K562 (cell line): ENCODE measurements at regions not wholly inside any gene's neighbourhood (a gene's known extent, or its start where the extent isn't known, plus 50 kb on each side); places are given as distances from the start of the nearest gene placed in this dataset.

Experiments used
- ATAC-seq: fragments of 200-7000 bp; cut with Tn5 transposase; 3 replicates; pipeline ENCODE4 v1.9.1; 2020; ENCODE audit warnings: moderate library complexity
- BruUV-seq: library from RNA; stranded (reverse); fragments of 400-500 nt; replicated peaks from 2 replicates; lab custom pipeline; 2021; lab: Mats Ljungman, UMichigan
- CTCF ChIA-PET: fragments of 300-600 bp; formaldehyde crosslinking; extraction: SDS; loops from one replicate; lab custom pipeline; 2021; ENCODE audit warnings: low intra/inter-chr PET ratio; lab: Yijun Ruan, JAX
- POLR2A ChIA-PET: fragments of 300-600, 350-650 bp; sonication (Branson Sonifier 250); formaldehyde crosslinking; extraction: SDS; loops from one replicate; lab custom pipeline; 2021; ENCODE audit warnings: antibody characterized with exemption, inconsistent platforms; lab: Yijun Ruan, JAX
- DNase-seq, 4 experiments: peaks; one replicate each; pipeline versions ENCODE4 v3.0.0 to v3.0.0-alpha.2; 2011 to 2018; ENCODE audit warnings: low spot score in 3 of 4, mixed read lengths in 3 of 4; ENCODE audit errors: extremely low read depth in 1 of 4
- FAIRE-seq: peaks from 2 replicates; lab custom pipeline; 2011; peaks lifted over from hg19 to GRCh38; lab: Jason Lieb, UNC
- H2AFZ ChIP-seq: 2 replicates; pipeline ENCODE4 v1.6.0; 2011; ENCODE audit warnings: low read depth, low read length, control low read depth, inconsistent platforms
- H3K27ac ChIP-seq: fragments of 200-600 bp; 3 replicates; pipeline ENCODE4 v1.8.0; 2011; ENCODE audit warnings: low read depth, mild to moderate bottlenecking, control low read depth, inconsistent platforms, low read length, moderate library complexity, mixed read lengths; ENCODE audit errors: extremely low read depth
- H3K27me3 ChIP-seq, 2 experiments: fragments of 300-600 bp in 1 of 2; 2 replicates in 1 of 2; 3 replicates in 1 of 2; pipeline versions ENCODE4 v1.6.0 to v1.8.0; 2011; ENCODE audit warnings: inconsistent platforms in 2 of 2, low read length in 2 of 2, mild to moderate bottlenecking in 1 of 2, mixed read lengths in 1 of 2, moderate library complexity in 1 of 2; ENCODE audit not compliant: control insufficient read depth in 2 of 2, insufficient read depth in 2 of 2
- H3K36me3 ChIP-seq: fragments of 300-600 bp; 3 replicates; pipeline ENCODE4 v1.8.0; 2011; ENCODE audit warnings: mild to moderate bottlenecking, low read length, inconsistent platforms; ENCODE audit not compliant: control insufficient read depth, insufficient read depth
- H3K4me1 ChIP-seq, 2 experiments: fragments of 200-600 bp in 1 of 2; replicated peaks in 1 of 2; 2 replicates in 1 of 2; 3 replicates in 1 of 2; pipeline versions ENCODE4 v1.5.1 to v1.8.0; 2011; ENCODE audit warnings: inconsistent platforms in 2 of 2, low read length in 2 of 2, mild to moderate bottlenecking in 1 of 2, mixed read lengths in 1 of 2, moderate library complexity in 1 of 2; ENCODE audit not compliant: control insufficient read depth in 2 of 2, insufficient read depth in 2 of 2
- H3K4me2 ChIP-seq: 2 replicates; pipeline ENCODE4 v1.6.1; 2011; ENCODE audit warnings: low read length, control low read depth, inconsistent platforms, mixed read lengths; ENCODE audit not compliant: insufficient read depth
- H3K4me3 ChIP-seq: fragments of 200-600 bp; sonication (generic), shearing (Covaris generic); 2 replicates; pipeline ENCODE4 v1.5.1; 2016; ENCODE audit warnings: control low read depth, inconsistent platforms
- H3K79me2 ChIP-seq: fragments of 200-600 bp; 3 replicates; pipeline ENCODE4 v1.8.0; 2011; ENCODE audit warnings: low read length, inconsistent platforms; ENCODE audit not compliant: control insufficient read depth, insufficient read depth
- H3K9ac ChIP-seq, 2 experiments: 2 replicates each; pipeline versions ENCODE4 v1.6.0 to v1.6.1; 2011; ENCODE audit warnings: low read depth in 2 of 2, low read length in 2 of 2, control low read depth in 1 of 2, inconsistent platforms in 1 of 2, mild to moderate bottlenecking in 1 of 2, mixed read lengths in 1 of 2; ENCODE audit not compliant: insufficient read depth in 1 of 2
- H3K9me1 ChIP-seq: one replicate; pipeline ENCODE4 v1.6.0; 2011; ENCODE audit warnings: inconsistent platforms, mild to moderate bottlenecking, low read length, moderate library complexity; ENCODE audit not compliant: control insufficient read depth, insufficient read depth
- H3K9me3 ChIP-seq: replicated peaks from 2 replicates; pipeline ENCODE4 v1.5.1; 2011; ENCODE audit warnings: low read depth, low read length, inconsistent platforms; ENCODE audit not compliant: control insufficient read depth, insufficient read depth
- H4K20me1 ChIP-seq: replicated peaks from 2 replicates; pipeline ENCODE4 v1.6.1; 2011; ENCODE audit warnings: low read length, inconsistent platforms, mixed read lengths; ENCODE audit not compliant: control insufficient read depth, insufficient read depth
- CREBBP ChIP-seq: IDR thresholded peaks from one replicate; pipeline ENCODE4 v1.6.1; 2012; ENCODE audit warnings: low read depth, mild to moderate bottlenecking, control low read depth, inconsistent platforms, low read length
- ERF ChIP-seq: fragments of 450-650 bp; formaldehyde crosslinking; IDR thresholded peaks from 2 replicates; pipeline ENCODE4 v1.4.0; 2020; ENCODE audit warnings: mild to moderate bottlenecking, mixed read lengths
- KDM2B ChIP-seq: fragments of 250-450 bp; sonication (Bioruptor Pico); IDR thresholded peaks from 2 replicates; pipeline ENCODE4 v1.8.0; 2021; ENCODE audit warnings: mild to moderate bottlenecking, moderate library complexity
- MNT ChIP-seq, 2 experiments: fragments of 450-650 bp; conservative IDR thresholded peaks; 2 replicates each; pipeline ENCODE4 v1.6.1; 2017; ENCODE audit warnings: mild to moderate bottlenecking in 2 of 2, moderate library complexity in 2 of 2
- MTA1 ChIP-seq: fragments of 450-650 bp; IDR thresholded peaks from 2 replicates; pipeline ENCODE4 v1.6.1; 2017; ENCODE audit warnings: borderline replicate concordance
- NFATC3 ChIP-seq: fragments of 450-650 bp; IDR thresholded peaks from 2 replicates; pipeline ENCODE4 v1.6.1; 2017; ENCODE audit warnings: mild to moderate bottlenecking
- PCBP2 ChIP-seq: fragments of 200-400 bp; formaldehyde crosslinking; IDR thresholded peaks from 2 replicates; pipeline ENCODE4 v1.6.1; 2018; ENCODE audit warnings: low read length, low read depth, mild to moderate bottlenecking, moderate library complexity; ENCODE audit not compliant: poor library complexity, severe bottlenecking
- ZNF140 ChIP-seq: fragments of 250-450 bp; sonication (Bioruptor Pico); IDR thresholded peaks from 2 replicates; pipeline ENCODE4 v1.8.0; 2021; ENCODE audit warnings: moderate library complexity, mild to moderate bottlenecking, inconsistent platforms
- ZNF174 ChIP-seq: fragments of 250-450 bp; sonication (Bioruptor Pico); IDR thresholded peaks from 2 replicates; pipeline ENCODE4 v1.4.0; 2020; ENCODE audit warnings: mild to moderate bottlenecking
- ZNF217 ChIP-seq: sonication (generic); formaldehyde crosslinking; IDR thresholded peaks from 2 replicates; pipeline ENCODE4 v1.8.0; 2022; ENCODE audit warnings: mild to moderate bottlenecking, missing genetic modification reagents
- ZNF24 ChIP-seq: fragments of 450-650 bp; IDR thresholded peaks from 2 replicates; pipeline ENCODE4 v1.6.1; 2016
- ZNF3 ChIP-seq: fragments of 250-450 bp; sonication (Bioruptor Pico); IDR thresholded peaks from 2 replicates; pipeline ENCODE4 v1.5.0; 2021; ENCODE audit warnings: mild to moderate bottlenecking, moderate library complexity
- ZNF318 ChIP-seq, 2 experiments: fragments of 450-650 bp; IDR thresholded peaks; 2 replicates each; pipeline ENCODE4 v1.6.1; 2016; ENCODE audit warnings: mild to moderate bottlenecking in 2 of 2, borderline replicate concordance in 1 of 2, low read depth in 1 of 2, moderate library complexity in 1 of 2
- WGBS: fragments of 100-300 bp; shearing (Covaris generic); methylation state at CpG from one replicate; pipeline ENCODE4 v1.1.6; 2016; ENCODE audit warnings: low coverage, mixed read lengths; ENCODE audit not compliant: insufficient coverage; ENCODE audit errors: missing lambda C conversion rate; 5-methylcytosine and 5-hydroxymethylcytosine counted together
- in situ Hi-C: fragments of 300-500 bp; cut with MboI; formaldehyde crosslinking; loops from 4 replicates; pipeline ENCODE4 v1.15.0; 2018; ENCODE audit warnings: inconsistent platforms, mixed read lengths
- intact Hi-C: fragments of 100-400 bp; cut with micrococcal nuclease; formaldehyde crosslinking; loops from 2 replicates; pipeline ENCODE4 v1.14.2; 2022

- TF ChIP-seq ZNF3 (no peak), ERF (CRISPR knock-in tag) (no peak)
Observed at GRCh38 chr12:91675401-91675800, 470.2 kb downstream of the BTG1 start (continued).

- no peak for FAIRE-seq
- in situ Hi-C loops (no loop called here), intact Hi-C loops (no loop called here)
- no peak for ATAC-seq
- ChIA-PET CTCF (no interaction called here), POLR2A (interaction anchor here (2.2 kb wide), 1 partner anchor 8 kb away, joined by 10 read pairs; no protein-coding TSS in a partner anchor)
- Histone ChIP-seq H3K79me2 (no peaks in the 10 kb centered on the region), H3K27ac (no peak overlapping the region), H3K36me3 (no peaks in the 10 kb centered on the region), H3K9me3 (no peaks in the 10 kb centered on the region), H3K4me1 (no peaks in the 10 kb centered on the region), H3K4me2 (no peak overlapping the region), H3K4me3 (no peak overlapping the region), H3K9me1 (no peaks in the 10 kb centered on the region), H3K27me3 (no peaks in the 10 kb centered on the region), H2AFZ (no peak overlapping the region), H4K20me1 (no peaks in the 10 kb centered on the region), H3K9ac (no peak overlapping the region)
- BruUV-seq = no TSS peak
- no peak for DNase-seq
- 5% methylated on average over 1 of the region's 1 CpG for WGBS
- TF ChIP-seq MTA1 = no peak
- no peak for TF ChIP-seq PCBP2
- no peak for TF ChIP-seq ZNF318 (IDR thresholded peaks at IDR 0.05; ENCODE audit: borderline replicate concordance in 1 of 2, low read depth in 1 of 2)
- TF ChIP-seq MNT (conservative IDR thresholded peaks at IDR 0.05) = no peak
- TF ChIP-seq CREBBP = no peak
- no peak for TF ChIP-seq NFATC3
- TF ChIP-seq ZNF174 (CRISPR knock-in tag) = no peak
- no peak for TF ChIP-seq ZNF217 (CRISPR knock-in tag)
- no peak for TF ChIP-seq ZNF24
- no peak for TF ChIP-seq ZNF140
- no peak for TF ChIP-seq KDM2B (CRISPR knock-in tag)
Observed at GRCh38 chr12:91672130-91672529, 473.5 kb downstream of the BTG1 start.
